Retinal pigment epithelial cell (primary cell): ENCODE measurements at regions not wholly inside any gene's neighbourhood (a gene's known extent, or its start where the extent isn't known, plus 50 kb on each side); places are given as distances from the start of the nearest gene placed in this dataset.

Source experiments
- DNase-seq: peaks from one replicate; pipeline ENCODE4 v3.0.0-alpha.2; 2010; ENCODE audit warnings: low read depth
- H3K4me3 ChIP-seq: 2 replicates; pipeline ENCODE4 v1.5.1; 2011; ENCODE audit warnings: mild to moderate bottlenecking, low read length, control low read depth, moderate library complexity
- CTCF ChIP-seq: conservative IDR thresholded peaks from 2 replicates; pipeline ENCODE4 v1.5.1; 2011; ENCODE audit warnings: low read depth, low read length, control low read depth, inconsistent platforms

GRCh38 chr1:233435622-233436021 lies 108.1 kb downstream of the MAP3K21 start:
- no peak for TF ChIP-seq CTCF
- no peak overlapping the region for H3K4me3 ChIP-seq
- DNase-seq: no peak

- H3K4me3 ChIP-seq: no peak overlapping the region
- DNase-seq: no peak
- no peak for TF ChIP-seq CTCF
These were observed 112.2 kb downstream of the MAP3K21 start for GRCh38 chr1:233439721-233440120.

GRCh38 chr1:233440951-233441401 lies 113.5 kb downstream of the MAP3K21 start:
- H3K4me3 ChIP-seq: no peak overlapping the region
- DNase-seq: peak; percentile 36
- TF ChIP-seq CTCF: peak; percentile 73

- TF ChIP-seq CTCF: no peak
- H3K4me3 ChIP-seq: no peak overlapping the region
- DNase-seq: no peak
These were observed 114.7 kb downstream of the MAP3K21 start for GRCh38 chr1:233442026-233442780.

- no peak overlapping the region for H3K4me3 ChIP-seq
- DNase-seq: peak; percentile 48
- TF ChIP-seq CTCF: no peak
These were observed 115.7 kb downstream of the MAP3K21 start for GRCh38 chr1:233443040-233443760.

- no peak overlapping the region for H3K4me3 ChIP-seq
- no peak for TF ChIP-seq CTCF
- no peak for DNase-seq
These were observed 117.0 kb downstream of the MAP3K21 start for GRCh38 chr1:233444484-233444883.

GRCh38 chr1:233445737-233446136 lies 118.2 kb downstream of the MAP3K21 start:
- no peak for DNase-seq
- no peak for TF ChIP-seq CTCF
- no peak overlapping the region for H3K4me3 ChIP-seq
